GM19239 (cell line): ENCODE measurements at regions not wholly inside any gene's neighbourhood (a gene's known extent, or its start where the extent isn't known, plus 50 kb on each side); places are given as distances from the start of the nearest gene placed in this dataset.

ENCODE experiments used
- DNase-seq: peaks from one replicate; pipeline ENCODE4 v3.0.0; 2011; ENCODE audit warnings: low spot score; ENCODE audit not compliant: insufficient read length
- FAIRE-seq: peaks from 2 replicates; lab custom pipeline; 2011; peaks lifted over from hg19 to GRCh38; lab: Jason Lieb, UNC

DNA sequence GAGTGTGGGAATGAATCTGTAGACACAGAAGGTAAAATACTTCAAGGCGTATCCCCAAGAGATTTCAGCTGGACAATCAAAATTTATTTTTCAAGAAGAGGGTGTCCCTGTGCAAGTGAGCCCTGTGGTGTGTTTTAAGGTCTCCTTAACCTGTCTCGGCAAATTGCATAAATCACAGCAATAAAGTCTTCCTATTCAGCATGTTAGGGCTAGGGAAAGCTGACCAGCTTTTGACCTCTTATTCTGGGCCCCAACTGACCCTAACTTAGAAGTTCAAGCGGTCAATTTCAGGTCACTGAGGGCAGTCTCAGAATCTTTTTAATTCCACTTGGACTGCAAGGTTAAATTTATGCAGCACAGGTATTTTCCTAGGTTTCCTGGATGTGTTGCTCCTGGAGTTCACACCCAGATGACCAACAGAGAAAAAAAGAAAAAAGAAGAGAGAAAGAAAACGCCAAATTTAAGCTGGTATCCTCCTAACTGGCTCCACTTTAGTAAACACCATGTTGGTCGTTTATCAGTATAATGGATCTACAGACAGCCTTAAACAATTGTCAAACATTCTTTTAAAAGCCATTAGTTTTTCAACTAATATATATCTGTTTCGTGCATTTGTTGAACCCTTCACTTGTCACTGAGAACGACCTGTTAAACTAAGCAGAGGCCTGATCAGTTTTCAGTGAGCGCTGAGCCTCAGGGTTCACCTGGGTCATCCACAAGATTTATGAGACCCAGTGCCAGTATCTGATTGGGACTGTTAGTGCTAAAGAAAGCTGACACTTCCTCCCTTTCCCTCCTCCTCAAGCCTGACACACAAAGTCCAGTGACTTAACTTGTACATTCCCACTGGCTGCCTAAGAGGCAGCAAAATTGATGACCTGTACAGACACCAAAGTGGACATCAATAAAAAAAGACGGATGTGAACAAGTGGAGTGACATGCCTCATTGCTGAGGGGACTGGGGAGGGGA is 546.1 kb downstream of the NR2F1-AS1 start:
- FAIRE-seq = no peak
- no peak for DNase-seq

DNA sequence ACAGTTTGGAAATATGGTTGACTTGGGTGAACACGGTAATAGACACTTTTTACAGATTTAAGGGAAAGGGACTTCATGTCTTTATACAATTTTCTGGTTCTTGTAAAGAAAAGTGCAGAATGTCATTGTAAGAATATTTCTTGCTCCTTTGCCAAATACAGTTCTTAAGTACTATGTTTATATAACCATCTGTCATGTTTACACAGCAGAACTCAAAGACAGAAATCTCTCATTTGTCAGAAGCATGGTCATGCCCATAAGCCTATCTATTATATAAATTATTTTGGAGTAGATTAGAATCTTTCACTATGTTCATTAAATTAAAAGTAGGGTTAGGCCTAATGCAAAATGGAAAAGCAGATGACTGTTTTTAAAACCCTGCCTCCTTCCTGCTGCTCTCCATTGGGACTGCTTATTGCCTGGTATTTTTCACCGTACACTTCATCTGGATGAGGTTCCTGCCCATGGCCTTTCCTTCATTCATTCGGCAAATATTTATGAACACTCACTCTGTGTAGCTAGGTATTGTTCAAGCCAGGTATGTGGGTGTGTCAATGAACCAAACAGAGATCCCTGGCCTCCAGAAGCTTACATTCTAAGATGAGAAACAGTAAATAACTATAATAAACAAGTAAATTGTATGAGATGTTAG is 558.1 kb downstream of the NR2F1-AS1 start:
- DNase-seq (no peak), FAIRE-seq (no peak)

DNA sequence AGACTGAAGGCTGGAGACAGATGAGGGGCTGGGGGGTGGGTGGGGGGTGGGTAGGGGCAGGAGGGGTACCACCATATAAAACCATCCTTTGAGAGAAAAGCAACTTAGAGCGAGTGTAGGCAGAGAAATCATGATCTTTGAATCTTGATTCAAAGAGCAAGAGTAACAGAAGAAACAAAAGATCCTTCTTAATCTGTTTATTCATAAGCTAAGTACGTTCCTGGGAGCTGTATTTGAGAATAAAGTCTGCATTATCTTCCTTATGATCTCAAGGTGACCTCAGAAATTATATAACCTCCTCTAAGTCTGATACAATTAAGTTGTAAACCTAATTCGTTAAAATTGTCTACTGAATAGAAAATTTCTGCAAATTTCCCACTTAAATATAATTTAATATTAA is 558.8 kb downstream of the NR2F1-AS1 start:
- DNase-seq = no peak
- no peak for FAIRE-seq

DNA sequence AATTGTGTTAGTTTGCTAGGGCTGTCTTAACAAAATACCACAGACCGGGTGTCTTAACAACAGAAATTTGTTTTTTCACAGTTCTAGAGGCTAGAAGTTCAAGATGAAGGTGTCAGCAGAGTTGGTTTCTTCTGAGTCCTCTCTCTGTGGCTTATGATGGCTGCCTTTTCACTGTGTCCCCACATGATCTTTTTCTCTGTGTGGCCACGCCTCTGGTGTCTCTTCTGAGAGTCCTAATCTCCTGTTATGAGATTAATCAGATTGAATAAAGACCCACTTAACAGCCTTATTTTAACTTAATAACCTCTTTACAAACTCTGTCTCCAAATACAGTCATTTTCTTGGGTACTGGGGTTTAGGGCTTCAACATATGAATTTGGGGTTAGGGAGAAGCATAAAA is 561.1 kb downstream of the NR2F1-AS1 start:
- DNase-seq = no peak
- FAIRE-seq = peak; percentile 42

DNA sequence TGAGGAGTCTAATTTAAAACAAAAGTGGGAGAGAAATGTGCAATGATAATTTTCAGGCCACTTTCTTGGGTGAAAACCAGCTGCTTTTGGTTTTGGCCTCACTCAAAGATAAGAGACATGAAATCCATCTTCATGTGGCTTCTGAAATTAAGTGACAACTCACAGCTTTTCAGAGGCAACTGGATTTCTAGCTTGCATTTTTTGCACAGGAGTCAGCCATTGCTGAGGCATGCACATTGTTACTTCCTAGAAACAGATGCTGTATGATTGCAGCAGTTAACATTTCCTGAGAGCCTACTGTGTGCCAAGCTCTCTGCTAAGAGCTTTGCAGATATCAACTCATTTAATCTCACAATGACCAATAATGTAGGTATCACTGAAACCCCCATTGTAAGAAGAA is 562.6 kb downstream of the NR2F1-AS1 start:
- FAIRE-seq = no peak
- DNase-seq = no peak

DNA sequence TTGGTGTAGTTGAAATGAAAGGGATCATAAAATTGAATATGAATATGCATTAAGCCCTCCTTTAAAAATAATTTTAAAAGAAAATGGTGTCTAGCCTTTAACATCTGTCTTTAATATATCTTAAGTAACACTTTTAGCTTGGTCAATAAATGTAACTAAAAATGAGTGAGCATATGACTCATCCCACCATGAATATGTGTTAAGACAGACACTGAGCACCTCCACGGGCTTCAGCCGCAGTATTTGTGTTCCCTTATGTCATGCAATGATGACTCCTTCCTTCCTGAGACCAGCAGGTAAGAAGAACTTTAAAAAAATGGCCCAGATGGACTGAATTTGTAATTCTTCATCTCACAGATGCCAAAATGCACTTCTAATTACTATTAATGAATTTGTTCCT is 563.2 kb downstream of the NR2F1-AS1 start:
- no peak for FAIRE-seq

DNA sequence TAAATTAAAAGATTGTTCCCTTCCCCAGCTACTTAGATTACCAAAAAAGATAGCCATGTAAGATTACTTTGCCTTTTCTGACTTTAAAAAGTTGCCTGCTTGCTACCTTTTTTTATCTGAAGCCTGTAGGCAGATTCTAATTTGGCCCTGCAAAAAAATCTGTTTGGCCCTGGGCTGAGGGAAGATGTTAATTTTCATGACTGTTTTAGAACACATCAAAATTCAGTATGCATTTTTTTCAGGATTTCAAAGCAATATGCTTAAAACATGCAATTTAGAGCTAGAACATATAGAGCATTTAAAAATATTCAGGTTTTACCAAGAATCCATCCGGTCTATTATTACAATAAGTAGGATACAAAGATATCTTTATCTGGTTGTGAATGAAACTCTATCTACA is 563.6 kb downstream of the NR2F1-AS1 start:
- FAIRE-seq (no peak), DNase-seq (no peak)

More for the DNA sequence above, 563.2 kb downstream of the NR2F1-AS1 start:
- DNase-seq = no peak

DNA sequence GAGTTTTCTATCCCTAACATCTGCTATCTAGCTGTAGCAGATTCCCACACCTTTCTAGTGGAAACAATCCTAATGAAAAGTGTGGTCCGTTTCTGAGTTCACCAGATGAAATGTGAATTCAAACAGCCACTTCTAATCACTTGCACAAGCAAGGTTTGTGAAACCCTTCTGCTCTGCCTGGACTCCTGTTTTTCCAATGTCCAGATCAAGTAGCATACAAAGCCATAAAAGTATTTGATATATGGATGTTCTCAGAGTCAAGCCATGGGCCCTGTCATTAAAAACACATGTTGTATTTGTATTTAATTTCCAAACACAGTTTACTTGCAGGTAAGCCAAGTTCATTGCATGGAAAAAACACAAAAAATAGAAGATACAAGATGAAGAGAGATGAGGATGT is 570.4 kb downstream of the NR2F1-AS1 start:
- DNase-seq = no peak
- no peak for FAIRE-seq

DNA sequence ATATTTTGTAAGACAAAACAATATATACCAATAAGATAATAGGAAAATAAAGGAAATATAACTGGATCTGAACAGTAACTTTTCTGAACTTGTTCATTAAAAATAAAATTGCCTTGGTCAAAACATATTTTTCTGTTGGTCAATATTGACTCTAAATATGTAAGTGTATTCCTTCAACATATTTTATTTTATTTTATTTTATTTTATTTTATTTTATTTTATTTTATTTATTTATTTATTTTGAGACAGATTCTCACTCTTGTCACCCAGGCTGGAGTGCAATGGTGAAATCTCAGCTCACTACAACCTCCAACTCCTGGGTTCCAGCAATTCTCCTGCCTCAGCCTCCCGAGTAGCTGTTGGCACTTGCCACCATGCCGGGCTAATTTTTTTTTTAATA is 571.0 kb downstream of the NR2F1-AS1 start:
- DNase-seq = no peak
- no peak for FAIRE-seq

DNA sequence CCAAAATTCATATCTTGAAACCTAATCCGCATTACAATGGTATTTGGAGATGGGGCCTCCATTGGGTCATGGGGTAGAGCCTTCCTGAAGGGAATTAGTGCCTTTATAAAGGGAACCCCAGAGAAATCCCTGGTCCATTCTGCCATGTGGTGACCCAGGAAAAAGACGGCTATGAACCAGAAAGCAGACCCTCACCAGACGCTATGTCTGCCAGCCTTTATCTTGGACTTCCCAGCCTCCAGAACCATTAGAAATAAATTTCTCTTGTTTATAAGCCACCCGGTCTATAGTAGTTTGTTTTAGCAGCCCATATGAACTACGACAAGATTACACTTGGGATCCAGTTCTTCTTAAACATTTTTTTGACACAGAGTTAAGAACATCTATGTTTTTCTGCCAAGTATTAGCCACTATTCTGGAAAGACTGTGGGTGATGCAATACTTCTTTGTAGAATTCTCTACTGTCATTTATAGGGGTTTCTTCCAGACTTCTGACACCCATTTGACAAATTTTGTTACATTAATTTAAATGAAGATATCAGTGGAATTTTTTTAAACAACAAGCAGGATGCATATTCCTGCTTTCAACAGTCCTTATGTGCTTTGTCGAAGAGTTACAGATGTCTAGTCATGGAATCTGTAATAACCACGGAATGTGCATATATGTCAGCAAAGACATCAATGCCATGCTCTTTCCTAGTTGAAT is 572.4 kb downstream of the NR2F1-AS1 start:
- DNase-seq (no peak), FAIRE-seq (no peak)

DNA sequence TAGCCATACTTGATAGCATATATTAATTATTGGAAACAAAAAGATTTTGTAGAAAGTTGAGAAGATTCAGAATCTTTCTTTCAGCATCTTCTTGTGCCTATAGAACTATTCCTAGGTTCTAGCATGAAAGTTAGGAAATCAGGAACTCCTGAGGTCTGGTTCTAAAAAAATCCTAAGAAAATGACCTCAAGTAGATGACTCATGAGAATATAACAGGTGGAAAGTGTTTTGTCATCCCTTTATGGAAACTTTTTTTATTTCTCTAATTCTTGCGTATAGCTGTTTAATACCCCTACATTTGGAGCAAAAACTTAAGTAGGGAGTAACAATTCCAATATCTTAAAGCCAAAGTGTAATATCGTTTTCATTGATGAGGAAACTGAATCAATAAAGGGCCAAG is 574.1 kb downstream of the NR2F1-AS1 start:
- FAIRE-seq (no peak), DNase-seq (no peak)

DNA sequence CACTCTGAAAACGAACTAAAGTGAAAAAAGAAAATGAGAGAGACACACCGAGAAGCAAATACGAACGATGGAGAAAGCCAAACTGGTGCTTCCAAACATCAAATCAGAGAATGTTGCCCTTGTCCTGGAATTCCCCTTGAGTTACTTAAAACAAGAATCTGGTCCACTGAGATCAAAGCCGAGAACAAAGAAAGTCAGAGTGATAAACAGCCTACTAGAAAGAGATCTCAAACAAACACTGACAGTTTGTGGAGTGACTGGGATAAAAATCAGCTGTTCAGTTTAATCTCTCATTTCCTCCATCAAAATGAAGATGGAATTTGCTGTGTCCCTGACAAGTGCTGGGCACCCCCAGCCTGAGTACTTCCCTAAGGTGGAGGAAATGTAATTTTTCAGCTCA is 582.6 kb downstream of the NR2F1-AS1 start:
- no peak for FAIRE-seq

DNA sequence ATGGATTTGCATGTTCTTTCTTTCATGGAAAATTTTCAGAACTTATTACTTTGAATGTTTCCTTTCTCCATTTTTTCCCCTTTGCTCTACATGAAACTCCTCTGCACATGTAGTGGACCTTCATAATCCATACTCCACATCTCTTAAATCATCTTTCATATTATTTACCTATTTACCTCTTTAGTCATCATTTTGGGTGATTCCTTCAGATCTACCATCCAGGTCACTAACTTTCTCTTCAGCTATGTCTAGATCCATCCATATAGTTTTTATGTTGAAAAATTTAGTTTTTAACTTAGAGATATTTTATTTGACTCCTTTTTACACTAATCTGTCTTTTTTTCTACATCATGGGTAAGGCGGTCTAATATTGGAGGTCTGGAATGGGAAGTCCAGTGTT is 586.6 kb downstream of the NR2F1-AS1 start:
- FAIRE-seq (no peak), DNase-seq (no peak)

More for the DNA sequence above, 582.6 kb downstream of the NR2F1-AS1 start:
- DNase-seq = no peak

DNA sequence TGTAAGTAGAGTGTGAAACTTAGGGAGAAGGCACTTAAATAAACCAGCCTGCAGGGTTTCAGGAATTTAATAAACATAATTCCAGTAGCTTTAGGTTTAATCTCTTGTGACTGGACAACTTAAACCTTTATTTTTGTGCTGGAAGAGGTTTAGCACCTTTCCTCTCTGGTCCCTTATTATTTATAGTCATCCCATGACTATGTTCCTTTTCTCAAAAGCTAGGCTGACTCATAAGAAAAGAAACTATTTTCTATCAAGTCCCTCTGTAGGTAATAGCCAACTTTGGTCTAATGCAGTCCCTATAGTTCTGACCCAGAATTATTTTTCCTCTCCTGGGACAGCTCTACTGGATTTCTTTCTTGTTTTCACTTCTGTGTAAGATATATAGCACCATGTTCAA is 588.9 kb downstream of the NR2F1-AS1 start:
- FAIRE-seq (no peak), DNase-seq (no peak)

DNA sequence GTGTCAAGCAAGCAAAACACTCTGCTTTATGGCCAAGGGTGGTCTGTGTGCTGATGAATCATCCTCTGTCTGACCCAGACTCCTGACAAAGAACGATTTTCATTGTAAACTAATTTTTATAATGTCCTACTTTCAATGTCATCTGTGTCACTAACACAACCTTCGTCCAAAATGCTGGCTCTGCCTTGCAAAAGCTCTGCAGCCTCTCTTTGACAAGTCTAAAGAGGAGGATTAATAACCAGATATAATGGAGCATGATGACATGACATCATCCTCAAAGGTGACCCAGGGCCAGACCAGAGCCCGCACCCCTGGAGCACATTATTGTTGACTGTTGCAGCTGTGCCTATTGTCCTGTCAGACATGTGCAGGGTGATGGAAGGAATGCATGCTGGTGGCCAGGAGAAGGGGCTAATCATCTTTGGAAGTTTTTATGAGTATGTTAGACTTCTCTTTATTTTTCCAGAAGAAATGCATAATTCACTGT is 589.4 kb downstream of the NR2F1-AS1 start:
- DNase-seq = no peak
- no peak for FAIRE-seq

DNA sequence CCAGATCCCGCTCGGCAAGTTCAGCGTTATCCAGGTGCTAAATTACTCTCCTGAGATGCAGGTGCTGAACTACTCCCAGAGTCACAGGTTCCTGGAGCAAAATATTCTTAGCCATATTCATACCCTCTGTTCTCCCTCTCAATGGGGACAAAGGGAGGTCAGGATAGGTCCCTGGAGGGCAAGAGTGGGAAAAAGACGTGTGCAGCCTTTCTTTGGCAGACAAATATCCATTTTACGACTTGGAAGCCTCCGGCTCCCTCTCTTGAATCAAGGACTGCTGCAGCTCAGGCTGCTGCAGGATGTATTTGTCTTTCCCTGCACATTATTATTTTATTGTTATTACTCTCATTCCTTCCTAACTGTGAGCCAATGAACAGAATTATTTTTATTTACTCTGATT is 590.2 kb downstream of the NR2F1-AS1 start:
- DNase-seq (no peak), FAIRE-seq (no peak)

DNA sequence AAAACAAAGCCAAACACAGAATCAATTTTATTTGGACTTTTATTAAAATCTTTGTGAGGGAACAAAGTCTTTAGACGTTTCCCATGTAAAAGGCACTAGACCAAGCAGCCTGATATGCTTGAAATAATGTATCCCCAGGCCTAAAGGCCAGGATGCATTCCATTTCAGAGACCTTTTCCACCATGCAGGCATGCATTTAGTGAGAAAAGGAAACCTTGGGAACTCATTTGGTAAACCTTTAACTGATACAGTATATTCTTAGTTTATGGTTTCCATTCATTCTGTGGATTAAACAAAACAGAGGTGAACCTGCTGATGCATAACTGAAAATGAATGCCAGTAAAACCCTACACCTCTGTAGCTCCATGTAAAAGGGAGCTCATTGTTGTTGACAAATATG is 600.0 kb downstream of the NR2F1-AS1 start:
- DNase-seq (no peak), FAIRE-seq (no peak)

DNA sequence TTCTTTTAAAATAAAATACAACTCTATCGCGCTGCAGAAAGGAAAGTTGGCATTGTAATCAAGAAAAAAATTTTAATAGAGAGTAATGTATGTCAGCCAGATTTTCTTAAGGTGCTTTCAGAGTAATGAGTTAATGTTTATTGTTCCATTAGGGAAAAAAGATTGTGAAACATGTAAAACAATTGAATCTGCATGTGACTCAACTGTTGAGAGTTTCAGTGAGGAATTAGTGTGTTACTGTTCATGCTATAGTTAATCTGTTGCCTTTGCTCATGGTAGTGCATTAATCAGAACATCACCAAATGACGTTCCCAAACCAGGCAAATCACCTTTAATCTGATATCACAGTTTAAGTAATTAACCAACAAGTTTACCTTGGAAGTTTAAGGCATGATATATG is 600.5 kb downstream of the NR2F1-AS1 start:
- FAIRE-seq (no peak), DNase-seq (no peak)

DNA sequence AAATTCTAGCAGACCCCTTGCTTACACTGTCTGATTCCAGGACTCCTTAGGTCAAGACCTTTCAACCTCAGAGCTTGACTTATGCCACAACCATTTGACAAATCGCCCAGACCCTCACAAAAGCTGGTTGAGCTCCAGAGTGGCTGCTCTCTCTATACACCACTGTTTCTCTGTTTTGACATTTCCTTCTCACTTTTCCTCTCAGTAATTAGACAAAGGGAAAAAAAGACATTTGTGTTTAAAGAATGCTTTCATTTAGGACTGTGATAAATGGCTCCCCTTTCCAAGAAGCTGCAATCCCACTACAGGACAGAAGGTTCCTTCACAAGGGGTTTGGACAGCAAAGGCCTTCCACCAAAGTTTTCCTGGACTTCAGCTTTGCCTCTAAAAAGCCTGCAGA is 601.3 kb downstream of the NR2F1-AS1 start:
- FAIRE-seq (no peak), DNase-seq (no peak)

DNA sequence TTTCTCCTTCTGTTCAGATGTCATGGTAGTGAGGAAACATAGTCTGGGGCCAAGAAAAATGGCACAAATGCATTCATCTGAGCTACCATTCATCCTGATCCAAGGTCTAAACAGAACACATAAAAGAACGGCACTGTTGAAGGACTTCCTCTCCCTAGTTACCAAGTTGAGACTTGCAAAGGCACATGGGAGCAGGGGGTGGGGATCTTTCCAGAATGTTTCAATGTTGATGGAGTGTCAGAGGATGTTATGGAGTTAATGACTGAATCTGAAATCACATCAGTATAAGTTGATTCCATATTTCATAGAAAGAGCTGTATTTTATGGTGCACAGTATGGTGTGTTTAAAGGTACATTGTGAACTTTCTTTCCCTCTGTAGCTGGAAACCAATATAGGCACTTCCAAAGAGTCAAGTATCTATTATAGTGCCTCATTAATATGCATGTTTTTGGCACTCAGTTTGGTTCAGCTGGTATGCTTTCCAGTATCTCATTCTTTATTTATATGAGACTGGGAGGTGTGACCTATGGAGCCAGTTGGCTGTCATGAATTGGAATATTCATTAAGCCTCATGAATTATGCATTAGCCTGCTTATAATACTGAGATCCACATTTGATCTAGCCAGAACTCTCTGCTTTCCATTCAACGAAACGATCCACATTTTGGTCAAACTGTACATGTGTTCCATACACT is 603.0 kb downstream of the NR2F1-AS1 start:
- DNase-seq = no peak
- no peak for FAIRE-seq
